ENCODE measurements at regions not wholly inside any gene's neighbourhood (a gene's known extent, or its start where the extent isn't known, plus 50 kb on each side); places are given as distances from the start of the nearest gene placed in this dataset.
"Not testable (repeated sequence)": the region's sequence is repeated elsewhere in the genome, so short reads cannot be mapped to it uniquely, and the experiment has no call there.

DNA sequence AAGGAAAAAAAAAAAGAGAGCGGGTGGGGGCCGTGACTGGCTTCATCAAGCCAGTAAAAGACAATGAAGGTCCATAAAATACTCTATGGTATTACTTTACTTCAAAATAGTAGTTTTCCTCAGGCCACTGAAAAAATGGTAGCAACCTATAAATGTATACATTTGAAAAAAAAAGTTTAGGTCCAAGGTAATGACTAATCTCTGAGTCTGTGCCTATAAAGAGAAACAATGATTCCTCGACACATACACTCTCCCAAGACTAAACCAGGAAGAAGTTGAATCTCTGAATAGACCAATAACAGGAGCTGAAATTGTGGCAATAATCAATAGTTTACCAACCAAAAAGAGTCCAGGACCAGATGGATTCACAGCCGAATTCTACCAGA lies 84.5 kb upstream of the SIRPG start:
- DNase-seq = not testable (repeated sequence)

DNA sequence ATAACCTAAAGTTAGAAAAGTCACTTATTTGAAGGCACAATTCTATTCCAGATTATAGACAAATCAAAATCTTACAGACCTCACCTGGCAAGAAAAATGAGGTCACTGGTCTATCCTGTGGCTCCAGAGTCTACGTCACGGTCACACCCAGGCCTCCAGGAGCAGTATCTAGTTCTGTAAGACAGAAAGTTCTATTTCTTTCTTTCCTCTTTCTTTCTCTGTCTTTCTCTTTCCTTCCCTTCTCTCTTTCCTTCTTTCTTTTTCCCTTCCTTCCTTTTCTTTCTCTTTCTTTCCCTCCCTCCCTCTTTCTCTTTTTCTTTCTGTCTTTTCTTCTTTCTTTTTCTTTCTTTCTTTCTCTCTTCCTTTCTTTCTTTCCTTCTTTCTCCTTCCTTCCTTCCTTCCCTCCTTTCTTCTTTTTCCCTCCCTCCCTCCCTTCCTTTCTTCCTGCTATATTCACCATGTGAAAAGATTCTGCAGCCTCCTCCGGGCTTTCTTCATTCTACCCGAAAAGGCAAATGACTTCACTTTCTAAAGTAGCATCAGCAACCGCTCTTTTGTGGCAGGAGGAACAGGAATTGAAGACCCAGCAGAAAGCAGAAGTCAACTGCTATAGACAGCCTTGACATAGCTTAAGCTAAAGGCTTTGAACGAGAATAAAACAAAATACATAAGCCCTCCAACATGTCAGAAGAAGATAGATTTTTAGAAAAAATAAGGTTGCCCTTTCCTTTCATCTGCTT lies 83.9 kb upstream of the SIRPG start:
- DNase-seq = no peak

DNA sequence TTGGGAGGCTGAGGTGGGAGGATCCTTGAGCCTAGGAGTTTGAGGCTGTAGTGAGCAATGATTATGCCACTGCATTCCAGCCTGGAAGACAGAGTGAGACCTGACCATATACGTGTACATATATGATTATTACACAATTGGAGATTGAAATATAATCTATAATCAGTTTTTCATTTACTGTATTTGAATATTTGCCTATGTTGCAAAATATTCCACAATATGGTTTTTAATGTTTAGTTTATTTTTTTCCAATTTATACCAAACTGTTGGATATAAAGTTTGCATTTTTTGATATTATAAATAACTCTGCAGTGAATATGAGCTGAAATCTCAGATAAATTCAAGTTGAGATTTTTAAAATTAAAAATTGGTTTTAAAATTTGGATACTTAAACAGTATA lies 79.6 kb upstream of the SIRPG start:
- DNase-seq = no peak

DNA sequence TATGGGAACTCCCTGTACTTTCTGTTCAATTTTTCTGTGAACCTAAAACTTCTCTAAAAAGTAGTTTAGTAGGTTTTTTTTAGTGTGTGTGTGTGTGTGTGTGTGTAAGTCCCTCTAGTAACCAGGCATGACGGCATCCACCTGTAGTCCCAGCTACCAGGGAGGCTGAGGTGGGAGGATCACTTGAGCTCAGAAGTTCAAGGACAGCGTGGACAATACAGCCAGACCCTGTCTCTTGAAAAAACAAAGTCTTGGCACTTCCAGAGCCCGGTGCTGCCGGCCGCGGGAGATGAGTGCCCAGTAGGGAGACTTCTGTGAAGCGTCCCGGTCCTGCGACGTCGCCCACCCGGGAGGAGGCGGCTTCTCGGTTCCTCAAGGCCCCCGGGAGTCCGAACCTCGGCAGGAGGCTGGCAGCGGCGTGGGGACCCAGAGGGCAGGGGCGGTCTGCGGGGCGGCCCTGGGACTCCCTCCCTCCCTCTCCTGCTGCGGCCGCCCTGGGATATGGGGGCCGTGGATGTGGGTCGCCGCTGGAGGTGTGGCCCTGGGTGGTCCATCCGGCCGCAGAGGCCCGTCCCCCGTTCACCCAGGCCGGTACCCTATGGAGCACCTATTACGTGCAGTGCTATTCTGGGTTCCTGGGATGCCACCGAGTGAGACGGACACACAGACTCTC lies 78.0 kb upstream of the SIRPG start:
- DNase-seq = no peak

DNA sequence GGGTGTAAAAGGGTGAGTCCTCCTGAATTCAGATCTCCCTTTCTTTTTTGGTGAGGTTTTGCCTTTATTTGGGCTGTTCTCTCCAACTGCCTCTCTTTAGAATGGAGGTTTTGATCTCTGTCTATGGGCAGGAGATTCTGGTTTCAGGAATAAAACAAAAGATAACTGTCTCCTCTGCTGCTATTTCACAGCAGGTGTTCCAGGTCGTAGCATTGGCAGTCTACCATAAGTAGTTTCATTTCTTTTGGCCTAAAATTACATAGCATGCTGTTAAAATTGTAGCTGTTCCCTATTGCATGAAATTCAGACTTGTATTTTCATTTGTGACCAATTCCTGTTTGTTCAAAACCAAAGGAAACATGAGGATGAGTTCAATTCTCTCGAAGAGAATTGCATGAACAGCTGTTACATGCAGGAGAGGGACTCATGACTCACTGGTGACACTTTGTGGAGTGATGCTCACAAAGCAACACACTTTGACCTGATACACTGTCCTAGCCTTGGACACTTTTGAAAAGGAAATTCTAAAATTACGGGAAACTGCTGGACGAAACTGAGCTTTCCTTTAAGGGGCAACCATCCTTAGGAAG lies 76.8 kb upstream of the SIRPG start:
- peak; percentile 36 for DNase-seq

DNA sequence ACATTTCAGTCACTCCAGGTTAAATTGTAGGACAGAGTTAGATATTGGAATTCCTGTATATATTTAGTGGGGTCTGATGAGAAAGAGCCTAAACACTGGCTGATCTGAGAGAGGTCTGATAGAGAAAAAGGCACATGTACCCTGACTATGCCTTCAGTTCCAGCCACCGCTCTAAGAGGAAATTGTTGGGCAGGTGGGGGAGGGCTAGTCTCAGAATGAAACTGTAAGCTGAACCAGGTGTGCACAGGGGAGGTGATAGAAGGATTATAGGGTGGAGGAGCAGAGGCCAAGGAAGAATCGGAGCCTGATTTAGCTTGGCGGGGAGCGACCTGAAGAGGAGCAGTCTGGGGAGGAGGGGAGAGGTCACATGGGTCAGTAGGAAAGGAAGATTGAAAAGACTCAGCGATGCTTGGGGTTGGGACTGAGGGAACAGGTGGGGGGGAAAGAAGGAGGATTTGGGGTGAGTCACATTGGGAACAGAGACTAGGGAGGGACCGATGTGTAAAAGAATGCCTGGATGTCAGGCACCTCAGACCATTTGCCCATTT lies 74.3 kb upstream of the SIRPG start:
- DNase-seq = not testable (repeated sequence)

DNA sequence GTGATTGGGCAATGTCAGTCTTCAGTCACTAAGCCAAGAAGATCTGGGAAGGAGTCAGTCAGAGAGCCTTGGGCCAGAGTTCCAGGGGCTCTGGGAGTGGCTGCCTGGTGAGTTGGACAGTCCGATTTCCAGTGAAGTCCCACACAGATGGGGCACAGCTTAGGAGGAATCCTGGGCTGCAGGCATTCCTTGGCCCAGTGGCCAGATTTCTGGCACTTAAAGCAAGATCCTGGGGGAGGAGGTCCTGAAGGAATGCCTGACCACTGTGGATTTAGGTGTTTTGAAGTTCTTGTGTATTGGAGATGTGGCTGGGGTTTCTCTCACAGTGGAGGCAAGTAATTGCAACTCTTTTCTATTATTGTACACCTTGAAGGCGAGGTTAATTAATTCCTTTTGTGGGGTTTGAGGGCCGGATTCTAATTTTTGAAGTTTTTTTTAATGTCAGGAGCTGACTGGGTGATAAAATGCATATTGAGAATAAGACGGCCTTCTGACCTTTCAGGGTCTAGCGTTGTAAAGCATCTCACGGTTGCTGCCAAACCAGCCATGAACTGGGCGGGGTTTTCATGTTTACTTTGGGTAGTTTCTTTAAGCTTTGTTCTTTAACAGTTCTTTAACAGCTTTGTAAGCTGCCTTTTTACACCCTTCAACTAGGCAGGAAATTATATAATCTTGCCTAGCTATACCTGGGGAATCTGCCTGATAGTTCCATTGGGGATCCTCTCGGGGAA lies 73.6 kb upstream of the SIRPG start:
- not testable (repeated sequence) for DNase-seq

DNA sequence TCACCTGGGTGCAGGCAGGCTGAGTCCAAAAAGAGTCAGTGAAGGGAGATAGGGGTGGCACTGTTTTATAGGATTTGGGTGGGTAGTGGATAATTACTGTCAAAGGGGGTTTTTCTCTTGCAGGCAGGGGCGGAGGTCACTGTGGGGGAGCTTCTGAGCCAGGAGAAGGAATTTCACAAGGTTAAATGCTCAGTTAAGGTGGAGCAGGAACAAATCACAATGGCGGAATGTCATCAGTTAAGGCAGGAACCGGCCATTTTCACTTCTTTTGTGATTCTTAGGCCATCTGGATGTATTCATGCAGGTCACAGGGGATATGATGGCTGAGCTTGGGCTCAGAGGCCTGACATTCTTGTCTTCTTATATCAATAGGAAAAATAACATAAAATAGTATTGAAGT lies 69.7 kb upstream of the SIRPG start:
- not testable (repeated sequence) for DNase-seq

DNA sequence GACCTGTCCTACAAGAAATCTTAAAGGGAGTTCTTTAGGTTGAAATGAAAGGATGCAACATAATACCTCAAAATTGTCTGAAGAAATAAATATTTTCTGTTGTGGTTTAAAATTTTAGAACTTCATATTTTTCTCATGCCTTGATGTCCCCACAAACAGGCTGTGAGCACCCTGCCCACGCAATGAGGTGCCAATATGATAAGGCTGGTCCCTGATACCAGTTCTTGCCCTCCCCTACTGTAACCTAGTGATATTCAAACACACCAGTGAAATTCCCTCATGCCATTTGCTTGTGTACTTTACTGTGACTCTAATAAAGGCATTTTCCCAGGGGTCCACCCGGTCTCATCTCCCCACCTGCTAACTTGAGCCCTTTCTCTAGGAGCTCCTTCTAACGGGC lies 67.3 kb upstream of the SIRPG start:
- DNase-seq = no peak

DNA sequence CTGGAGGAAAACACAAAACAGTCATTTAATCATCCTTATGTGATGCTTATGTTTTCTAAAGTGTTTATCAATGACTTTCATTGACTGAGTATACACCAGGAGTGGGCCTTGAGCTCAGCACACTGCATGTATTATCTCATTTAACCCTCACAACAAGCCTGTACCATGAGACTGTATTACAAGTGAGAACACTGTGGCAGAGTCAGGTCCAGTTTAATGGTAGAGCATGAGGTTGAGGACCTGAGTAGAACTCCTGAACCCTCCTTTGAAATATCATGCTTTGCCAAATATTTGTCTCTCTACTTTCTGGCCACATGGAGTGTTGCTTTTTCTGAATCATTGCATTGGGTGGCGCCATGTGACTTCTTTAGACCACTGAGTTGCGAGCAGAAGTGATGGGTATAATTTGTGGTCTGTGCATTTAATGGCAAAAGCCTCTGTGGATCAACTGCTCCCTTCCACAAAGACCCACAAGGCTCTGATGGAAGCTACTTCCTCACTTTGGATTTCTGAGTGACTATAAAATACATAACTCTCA lies 65.0 kb upstream of the SIRPG start:
- no peak for DNase-seq

DNA sequence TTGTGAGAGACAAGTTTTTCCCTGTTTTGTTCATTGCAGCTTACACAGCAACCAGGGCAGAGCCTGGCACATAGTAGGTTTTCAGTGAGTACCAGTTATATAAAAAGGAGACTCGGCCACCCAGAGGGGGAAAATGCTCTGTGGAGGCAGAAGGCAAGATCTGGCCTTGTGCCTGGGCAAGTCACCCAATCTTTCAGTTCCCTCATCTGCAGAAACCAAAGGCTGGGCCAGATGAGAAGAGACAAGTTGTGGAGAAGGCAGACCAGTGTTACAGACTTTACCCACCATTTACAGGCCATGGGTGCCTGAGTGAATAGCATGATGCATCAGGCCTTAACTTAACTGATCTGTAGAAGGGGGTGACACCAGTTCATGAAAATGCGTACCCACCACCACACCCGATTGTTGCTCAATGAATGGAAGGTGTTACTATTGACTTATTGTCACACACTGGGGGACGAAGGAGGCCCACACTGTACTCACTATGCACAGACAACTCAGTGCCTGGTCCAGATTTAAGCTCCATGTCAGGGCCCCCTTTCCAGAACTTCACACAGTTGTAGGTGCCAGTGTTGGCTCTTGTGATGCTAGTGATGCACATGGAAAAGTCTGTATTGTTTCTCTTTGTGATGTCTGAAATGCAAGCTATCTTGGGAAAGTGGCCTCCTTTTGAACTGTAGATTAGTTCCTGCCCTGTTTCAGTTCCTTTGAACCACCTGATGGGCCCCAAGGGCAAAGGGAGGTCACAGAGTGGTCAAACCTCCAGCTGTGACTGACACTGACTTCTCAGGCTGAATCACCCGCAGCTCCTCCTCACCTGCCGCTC lies 64.3 kb upstream of the SIRPG start:
- DNase-seq = no peak

DNA sequence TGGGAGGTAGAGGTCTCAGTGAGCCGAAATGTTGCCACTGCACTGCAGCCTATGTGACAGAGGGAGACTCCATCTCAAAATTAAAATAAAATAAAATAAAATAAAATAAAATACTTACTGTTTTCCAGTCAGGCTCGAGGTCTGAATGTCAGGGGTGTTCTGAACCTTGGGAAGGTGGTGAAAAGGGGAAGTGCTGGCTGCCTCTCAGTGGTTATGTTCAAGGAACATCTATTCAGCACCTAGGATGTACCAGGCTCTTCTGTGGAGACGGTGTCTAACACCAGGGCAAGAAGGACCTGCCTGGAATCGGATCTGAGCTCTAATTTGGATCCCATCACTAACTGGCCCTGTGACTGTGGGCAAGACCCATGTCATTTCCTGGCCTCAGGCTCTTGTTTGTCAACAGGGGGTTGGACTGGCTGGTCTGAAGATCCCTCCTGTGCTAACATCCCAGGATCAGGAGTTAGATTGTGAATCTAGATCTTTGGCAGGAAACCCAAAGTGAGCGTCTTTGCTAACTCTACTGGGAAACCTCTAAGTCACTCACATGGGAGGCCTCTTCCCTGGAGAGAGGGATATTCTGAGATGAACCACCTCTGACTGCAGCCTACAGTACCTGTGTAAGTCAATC lies 63.4 kb upstream of the SIRPG start:
- DNase-seq = no peak

DNA sequence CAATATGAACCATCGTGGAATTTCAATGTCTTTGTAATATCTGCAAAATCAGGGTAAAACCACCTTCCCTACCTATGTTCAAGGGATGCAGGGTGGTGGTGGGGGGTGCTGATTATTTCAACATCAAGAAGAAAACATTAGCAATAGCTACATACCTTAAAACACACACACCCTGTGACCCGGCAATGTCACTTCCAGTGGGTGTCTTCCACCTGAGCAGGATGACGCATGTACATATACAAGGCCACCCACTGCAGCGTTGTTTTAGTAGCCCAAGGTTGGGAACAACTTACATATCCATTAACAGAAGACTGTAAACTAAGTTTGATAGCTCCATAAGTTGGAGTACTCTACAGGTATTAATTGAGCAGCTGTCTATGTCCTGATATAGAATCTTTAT lies 62.6 kb upstream of the SIRPG start:
- no peak for DNase-seq

DNA sequence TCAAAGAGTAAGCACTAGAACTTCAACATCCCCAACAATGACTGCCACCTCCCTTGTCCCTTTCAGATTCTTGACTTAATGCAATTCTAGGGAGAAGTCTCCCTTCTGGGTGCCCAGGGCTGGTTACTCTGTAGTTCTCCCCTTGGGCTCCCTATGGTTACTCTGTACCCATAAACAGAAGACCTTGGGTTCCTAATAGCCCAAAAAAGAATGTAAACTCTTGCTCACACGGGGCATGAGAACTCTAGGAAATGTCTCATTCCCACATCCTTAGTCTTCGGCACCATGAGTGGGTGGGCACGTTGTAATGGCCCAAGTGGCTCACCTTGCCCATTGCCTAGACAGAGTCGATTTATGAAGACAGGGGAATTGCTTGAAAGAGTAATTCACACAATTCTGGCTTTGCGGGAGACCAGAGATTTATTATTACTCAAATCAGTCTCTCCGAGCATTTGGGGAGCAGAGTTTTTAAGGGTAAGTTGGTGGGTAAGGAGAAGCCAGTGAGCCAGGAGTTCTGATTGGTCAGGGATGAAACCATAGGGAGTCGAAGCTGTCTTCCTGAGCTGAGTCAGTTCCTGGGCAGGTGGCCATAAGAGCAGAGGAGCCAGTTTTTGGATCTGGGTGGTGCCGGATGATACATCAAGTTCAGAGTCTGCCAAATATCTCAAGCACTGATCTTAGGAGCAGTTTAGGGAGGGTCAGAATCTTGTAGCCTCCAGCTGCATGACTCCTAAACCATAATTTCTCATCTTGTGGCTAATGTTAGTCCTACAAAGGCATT lies 61.2 kb upstream of the SIRPG start:
- no peak for DNase-seq

DNA sequence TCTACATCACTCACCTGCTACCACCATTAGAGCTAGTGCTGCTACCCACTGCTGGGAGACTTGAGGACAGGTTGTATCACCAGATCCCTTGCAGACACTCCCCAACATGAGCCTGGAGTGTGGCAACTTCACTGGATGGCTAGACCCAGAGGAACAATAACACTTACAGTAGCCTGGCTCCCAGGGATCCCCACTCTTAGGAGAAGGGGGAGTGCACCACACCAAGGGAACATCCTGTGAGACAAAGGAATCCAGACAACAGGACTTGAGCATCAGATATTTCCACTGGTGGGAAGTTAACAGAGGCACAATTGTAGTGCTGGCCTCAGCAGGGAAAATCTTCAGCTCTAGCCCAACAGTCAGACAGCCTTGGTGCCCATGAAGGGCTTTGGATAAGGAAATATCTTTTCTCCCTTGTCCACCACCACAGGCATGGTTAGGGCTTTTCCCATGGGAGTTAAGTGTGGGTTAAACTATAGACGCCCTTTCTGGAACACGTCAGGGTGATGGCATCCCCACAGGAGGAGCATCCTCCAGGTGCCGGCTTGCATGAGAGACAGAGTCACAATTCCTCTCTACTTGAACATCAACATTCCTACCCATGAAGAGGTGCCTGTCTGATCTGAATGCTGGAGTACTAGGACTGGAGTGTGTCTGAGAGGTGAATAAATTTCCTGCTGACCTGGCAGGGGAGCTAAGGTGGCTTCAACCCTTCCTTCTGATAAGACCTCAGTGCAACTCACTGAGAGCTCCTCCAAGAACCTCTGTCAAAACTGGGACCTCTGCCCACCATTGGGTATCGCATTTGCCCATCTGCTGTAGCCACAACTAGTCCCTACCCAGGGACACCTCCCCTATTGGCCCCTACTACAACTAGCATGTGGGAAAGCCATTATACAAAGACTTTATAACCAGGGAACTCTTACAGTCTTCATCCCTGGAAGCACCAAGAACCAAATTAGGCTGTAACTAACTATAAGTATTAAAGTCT lies 55.4 kb upstream of the SIRPG start:
- no peak for DNase-seq

DNA sequence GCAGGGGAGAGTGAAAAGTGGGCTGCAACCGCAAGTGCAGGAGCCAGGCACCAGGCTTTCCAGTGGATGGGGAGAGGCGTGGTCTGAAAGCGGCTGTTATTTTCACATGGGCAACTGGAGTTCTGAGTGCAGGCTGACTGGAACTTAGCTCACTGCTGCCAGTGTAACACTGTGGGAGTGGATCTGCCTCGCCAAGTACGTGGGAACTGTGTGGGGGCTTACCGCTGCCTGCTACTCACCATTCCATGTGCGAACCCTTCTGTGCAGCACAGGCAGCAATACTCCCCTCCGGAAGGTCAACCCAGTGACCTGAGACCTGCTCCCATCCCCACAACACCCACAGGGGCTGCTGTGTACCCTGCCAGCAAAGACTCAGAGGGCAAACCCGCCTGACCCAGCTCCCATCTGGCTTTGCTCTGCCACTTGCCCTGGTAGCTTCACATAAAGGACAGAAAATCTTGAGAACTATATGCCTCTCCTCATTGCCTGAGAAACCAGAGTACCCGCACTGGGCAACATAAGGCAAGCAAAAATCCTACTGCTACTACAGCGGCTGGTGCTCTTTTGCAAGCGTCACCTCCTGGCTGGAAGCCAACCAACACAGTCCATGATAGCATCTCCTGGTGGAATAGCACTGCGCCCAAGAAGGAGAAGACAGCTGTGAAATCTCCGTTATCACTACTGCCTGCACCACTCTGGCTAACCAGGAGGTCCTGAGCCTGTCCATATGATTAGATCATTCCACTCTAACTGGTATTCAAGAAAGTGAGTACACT lies 54.4 kb upstream of the SIRPG start:
- no peak for DNase-seq

DNA sequence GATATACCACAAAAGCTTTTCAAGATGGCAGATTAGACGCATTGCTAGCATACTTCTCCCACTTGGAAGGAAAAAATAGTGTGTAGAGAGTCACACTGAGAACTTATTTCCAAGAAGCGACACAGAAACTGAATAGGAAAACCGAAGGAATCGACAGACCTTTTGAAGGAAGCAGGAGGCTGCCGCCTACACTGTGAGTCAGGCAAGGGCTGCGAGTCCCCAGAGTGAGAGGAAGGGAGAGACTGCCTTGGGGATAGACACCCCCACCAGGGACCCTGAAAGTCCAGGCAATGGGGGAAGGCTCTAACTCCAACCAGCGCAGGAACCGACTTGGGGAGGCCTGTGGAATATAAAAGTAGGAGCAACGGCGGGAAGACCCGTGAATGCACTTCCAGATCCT lies 53.7 kb upstream of the SIRPG start:
- DNase-seq = no peak

DNA sequence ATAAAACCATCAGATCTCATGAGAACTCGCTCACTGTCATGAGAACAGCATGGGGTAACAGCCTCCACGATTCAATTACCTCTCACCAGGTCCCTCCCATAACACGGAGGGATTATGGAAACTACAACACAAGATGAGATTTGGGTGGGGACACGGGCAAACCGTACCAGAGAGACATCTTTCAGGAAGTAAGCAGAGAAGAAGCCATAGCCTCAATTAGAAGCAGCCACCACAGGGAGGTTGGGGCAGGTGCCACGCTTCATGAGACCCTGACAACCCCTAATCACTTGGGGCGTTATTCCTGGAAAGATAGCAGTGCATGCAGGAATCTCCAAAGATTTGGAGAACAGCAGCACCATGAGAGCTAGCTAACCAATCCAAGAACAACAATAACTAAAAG lies 52.9 kb upstream of the SIRPG start:
- DNase-seq = no peak

Data from midbrain (tissue), 1 donor.